ENCODE measurements at regions not wholly inside any gene's neighbourhood (a gene's known extent, or its start where the extent isn't known, plus 50 kb on each side); places are given as distances from the start of the nearest gene placed in this dataset.

GRCh38 chr4:81921751-81922159, 450.0 kb upstream of the RASGEF1B start:
- no peak for DNase-seq

DNA sequence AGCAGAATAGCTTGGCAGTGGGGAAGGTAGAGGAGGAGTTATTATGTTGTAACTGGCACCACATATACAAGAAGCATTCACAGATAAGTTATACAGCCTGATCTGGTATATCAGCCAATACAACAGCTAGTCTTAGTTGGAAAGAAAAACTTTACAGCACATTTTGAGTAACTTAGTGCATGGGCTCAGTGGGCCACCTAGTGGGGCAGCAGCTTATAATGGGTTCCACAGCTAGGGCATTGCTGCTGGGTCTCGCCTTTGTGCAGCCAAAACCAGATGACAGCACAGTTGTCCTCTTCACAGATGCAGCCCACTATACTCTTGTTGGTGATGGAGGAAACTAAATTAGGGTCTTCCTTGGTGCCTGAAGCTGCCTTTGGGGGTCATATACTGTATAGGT, 448.1 kb upstream of the RASGEF1B start:
- DNase-seq, result no peak

DNA sequence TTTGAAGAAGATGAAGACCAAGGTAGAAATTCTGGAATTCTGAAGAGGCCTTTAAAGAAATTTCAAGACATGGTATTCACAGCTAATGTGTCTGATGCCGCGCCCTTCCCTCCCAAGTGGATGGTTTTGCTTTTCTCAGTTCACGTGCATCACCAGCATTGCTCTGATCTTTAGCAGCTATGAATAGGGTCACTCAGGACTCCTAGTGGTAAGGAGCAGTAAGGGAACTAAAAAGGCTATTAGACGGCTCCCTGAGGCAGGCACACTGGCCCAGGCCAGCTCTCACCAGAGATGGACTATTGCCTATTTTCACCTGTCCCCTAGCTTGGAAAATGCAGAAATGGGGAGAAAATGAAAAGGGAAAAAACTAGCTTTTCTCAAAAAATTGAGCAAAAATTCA, 447.5 kb upstream of the RASGEF1B start:
- DNase-seq, result no peak

DNA sequence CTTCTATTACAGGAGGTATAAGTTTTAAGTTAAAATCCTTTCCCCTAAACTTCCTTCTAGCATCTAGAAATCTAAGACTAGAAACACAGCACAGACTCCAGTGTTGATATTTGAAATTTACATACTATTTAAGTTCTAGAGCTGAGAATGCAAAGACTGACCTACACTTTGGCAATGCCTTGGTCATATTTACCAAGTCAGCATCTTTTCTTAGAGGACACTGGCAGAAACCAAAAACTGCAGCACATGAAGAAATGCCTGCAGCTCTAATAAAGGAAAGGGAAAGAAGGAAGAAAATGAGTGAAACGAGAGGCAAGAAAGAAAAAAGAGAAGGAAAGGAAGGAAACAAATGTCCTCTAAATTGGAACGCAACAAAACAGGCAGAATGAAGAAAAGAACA, 443.7 kb upstream of the RASGEF1B start:
- DNase-seq, result no peak

GRCh38 chr4:81914623-81915022, 442.9 kb upstream of the RASGEF1B start:
- DNase-seq, result no peak

- no peak for DNase-seq
Measured at GRCh38 chr4:81913427-81913879, 441.7 kb upstream of the RASGEF1B start.

DNA sequence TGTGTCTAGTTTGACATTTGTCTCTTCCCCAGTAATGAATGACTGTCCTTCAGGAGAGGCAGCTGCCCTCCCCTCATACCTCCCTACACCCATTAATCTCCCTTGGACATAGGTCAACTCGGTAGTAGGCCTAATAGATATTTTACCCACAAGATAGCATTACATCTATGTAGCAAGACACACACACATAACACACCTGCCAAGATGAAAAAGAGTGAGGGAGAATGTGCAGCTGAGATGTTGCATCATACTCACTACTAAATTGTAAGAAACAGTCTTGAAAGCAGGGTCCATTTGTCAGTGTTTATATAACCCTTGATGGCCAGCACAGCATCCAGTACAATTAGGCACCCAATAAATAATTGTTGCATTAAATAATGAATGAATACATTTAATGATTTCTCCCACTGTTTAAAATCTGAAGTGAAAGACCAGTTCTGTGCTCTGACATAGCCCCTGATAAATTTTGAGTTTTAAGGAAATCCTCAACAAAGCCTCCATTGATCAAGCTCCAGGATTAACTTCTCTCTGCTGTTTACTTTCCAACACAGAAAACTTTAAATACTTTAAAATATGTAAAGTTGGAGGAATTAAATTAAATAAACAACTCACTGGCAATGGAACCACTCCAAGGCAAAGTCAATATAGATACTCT, 440.8 kb upstream of the RASGEF1B start:
- no peak for DNase-seq

DNA sequence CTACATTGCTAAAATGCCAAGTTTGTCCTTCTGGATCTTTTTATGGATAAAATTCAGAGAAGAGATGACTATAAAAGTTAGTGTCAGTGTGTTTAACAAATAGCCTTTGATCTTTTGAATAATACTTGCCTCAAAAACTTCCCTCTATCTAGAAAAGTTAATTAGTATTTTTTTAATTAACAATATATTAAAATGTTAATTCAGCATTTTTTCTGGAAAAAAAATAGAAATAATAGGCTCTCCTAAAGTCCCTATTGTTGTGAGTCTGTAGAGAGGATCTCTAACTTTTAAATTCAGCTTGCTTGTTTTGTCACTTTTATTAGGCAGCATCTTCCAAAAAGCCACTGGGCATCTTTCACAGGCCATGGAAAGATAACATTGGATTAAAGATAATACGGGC, 435.2 kb upstream of the RASGEF1B start:
- no peak for DNase-seq

DNA sequence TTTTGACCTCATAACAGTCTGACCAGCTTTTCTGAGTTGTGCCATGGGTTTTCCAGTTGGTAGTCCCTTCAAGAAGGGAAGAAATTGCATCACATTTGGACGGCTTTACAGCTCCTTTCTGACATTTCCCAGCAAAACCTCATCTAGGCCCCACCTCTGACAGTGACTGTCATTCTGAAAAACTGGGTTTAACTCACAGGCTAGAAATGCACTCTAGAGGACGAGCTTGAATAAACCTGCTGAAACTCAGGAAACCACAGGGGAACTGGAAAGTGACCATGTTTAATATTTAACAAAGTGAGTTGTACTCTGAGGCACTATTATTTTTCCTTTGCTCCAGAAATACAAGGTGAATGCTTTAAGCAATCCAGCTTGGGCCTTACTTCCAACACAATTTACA, 434.3 kb upstream of the RASGEF1B start:
- DNase-seq, result no peak

- DNase-seq, result no peak
Measured at GRCh38 chr4:81904121-81904520, 432.4 kb upstream of the RASGEF1B start.

- no peak for DNase-seq
Measured at GRCh38 chr4:81903212-81903611, 431.5 kb upstream of the RASGEF1B start.

DNA sequence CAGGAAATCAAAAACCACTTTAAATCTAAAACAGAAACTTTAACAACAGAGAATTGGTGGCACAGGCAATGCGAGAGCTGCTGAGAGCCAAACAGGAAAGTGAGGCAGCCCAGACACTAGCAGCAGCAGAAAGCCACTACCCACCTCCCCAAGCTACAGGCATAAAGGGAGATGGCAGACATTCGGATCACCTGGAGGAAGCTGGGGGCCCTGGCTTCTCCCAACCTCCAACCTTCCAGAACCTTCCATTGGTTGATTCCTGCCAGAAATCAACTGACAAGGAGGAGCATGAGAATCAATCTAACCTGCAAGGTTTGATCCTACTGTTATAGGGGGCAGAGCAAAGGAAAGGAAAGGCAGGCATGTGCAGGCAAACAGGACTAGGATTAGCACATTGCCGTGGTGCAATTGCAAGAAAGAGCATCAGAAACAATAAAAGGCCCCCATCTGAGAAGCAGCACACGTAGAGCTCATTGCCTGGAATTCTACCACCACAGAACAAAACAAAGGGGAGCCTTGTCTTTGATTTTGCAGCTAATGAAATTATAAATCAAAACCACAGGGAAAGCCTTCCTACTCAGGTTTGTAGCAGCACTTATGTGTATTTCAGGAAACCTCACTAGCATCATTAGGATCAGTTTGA, 427.3 kb upstream of the RASGEF1B start:
- no peak for DNase-seq

DNA sequence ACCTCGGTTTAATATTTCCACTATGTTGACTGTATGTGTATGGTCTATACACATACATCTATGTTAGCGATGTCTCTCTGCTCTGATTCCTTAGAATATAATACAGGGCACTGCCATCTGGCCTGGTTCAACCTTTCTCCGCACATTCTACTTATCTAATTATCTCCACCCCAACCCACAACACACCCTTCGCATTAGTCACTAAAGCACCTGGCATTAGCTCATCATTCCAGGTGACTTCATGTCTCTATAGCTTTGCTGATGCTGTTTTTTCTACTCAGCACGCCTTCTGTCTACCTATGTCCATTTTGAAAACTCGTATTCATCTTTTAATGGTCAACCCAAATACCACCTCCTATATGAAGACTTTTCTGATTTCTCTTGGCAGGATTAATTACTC, 425.2 kb upstream of the RASGEF1B start:
- no peak for DNase-seq

- DNase-seq, result no peak
Measured at GRCh38 chr4:81891005-81891996, 419.6 kb upstream of the RASGEF1B start.

- no peak for DNase-seq
Measured at GRCh38 chr4:81884986-81885385, 413.3 kb upstream of the RASGEF1B start.

DNA sequence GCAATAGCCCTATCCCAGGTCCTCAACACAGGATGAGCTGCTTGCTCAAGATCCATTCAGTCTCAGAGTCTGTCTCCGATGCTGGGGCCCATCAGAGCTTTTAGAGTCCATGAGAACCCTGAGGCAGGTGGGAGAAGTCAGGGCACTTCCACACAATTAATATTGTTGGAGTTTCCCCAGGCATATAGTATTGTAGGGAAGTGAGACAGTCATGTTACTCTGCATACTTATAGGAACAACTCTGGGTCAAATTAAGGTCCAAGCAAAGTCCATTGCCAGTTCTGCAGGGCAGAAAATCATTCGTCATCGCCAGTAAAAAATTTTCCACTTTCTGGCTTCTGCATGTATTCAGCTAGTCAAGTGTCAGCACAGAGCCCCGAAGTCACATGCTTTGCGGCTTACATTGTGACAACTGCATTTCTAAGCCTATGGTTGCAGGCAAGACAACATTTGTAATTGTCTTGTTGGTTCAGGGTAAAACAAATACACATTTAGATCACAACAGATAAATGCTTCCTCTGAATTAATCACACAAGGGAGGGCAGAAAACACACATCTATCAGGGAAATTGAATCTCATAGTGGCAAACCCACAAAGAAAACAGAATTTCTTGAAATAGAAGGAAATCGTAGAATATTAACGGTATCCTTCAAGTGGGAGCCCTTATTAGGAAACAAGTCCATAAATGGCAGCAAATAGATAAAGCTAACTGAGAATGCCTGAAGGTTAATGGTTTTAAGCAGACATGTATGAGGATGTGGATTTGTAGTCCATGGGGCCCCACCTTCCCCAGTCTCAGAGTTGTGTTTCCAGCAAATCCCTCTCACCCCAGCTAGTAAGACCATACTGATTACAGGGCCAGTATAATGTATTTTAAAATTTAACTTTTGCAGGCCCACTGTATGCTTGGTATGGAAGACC, 412.1 kb upstream of the RASGEF1B start:
- no peak for DNase-seq

GRCh38 chr4:81883004-81883403, 411.3 kb upstream of the RASGEF1B start:
- no peak for DNase-seq

- DNase-seq, result no peak
Measured at GRCh38 chr4:81881855-81882621, 410.3 kb upstream of the RASGEF1B start.

GRCh38 chr4:81876106-81876505, 404.4 kb upstream of the RASGEF1B start:
- no peak for DNase-seq

- no peak for DNase-seq
Measured at GRCh38 chr4:81874661-81875515, 403.2 kb upstream of the RASGEF1B start.

DNA sequence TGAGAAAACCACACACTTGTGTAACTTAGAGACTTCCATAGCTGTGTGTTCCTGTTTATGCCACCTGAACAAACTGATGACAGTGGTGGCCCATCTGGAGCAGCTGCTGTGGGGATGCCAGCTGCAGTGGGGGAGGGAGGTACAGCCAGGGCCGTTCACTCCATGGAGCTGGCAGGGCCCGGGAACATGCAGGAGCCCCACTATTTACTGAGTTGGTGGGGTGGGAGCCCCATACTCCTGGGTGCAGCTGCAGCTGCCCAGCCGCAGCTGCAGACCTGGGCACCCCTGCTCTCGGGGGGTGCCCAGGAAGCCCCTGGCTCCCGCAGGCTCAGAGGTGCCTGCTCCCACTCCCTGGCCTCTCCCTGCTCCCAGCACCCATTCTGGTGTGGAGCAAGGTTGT, 398.6 kb upstream of the RASGEF1B start:
- DNase-seq, result no peak

Data from midbrain (tissue), 1 donor.